Gastroesophageal sphincter (tissue), 4 donors: ENCODE measurements at regions not wholly inside any gene's neighbourhood (a gene's known extent, or its start where the extent isn't known, plus 50 kb on each side); places are given as distances from the start of the nearest gene placed in this dataset.

Experiments
- ATAC-seq: fragments of 150-250 bp; one replicate; pipeline ENCODE4 v1.9.1; 2016; ENCODE audit warnings: mild to moderate bottlenecking, moderate library complexity
- H3K27ac ChIP-seq, 4 donors: fragments of 200-600 bp; sonication (generic) in 3 of 4; 1 replicate in 3 of 4; 2 replicates in 1 of 4; pipeline ENCODE4 v1.5.1; 2016 to 2019
- H3K27me3 ChIP-seq: fragments of 200-600 bp; sonication (generic); one replicate; pipeline ENCODE4 v1.5.1; 2019
- H3K36me3 ChIP-seq, 2 donors: fragments of 200-600 bp; sonication (generic); one replicate each; pipeline ENCODE4 v1.5.1; 2019; ENCODE audit warnings: control low read depth in 1 of 2
- H3K4me1 ChIP-seq, 3 donors: fragments of 200-600 bp; sonication (generic); 1 replicate in 2 of 3; 2 replicates in 1 of 3; pipeline ENCODE4 v1.5.1; 2016 to 2019; ENCODE audit warnings: control low read depth in 2 of 3
- H3K4me3 ChIP-seq, 2 donors: fragments of 200-600 bp; sonication (generic); one replicate each; pipeline ENCODE4 v1.5.1; 2019; ENCODE audit warnings: mild to moderate bottlenecking in 1 of 2, moderate library complexity in 1 of 2
- H3K9me3 ChIP-seq, 3 donors: fragments of 200-600 bp; sonication (generic); one replicate each; pipeline ENCODE4 v1.5.1; 2017 to 2019; ENCODE audit warnings: control low read depth in 2 of 3
- EP300 ChIP-seq: sonication (generic); formaldehyde crosslinking; IDR thresholded peaks from one replicate; pipeline ENCODE4 v1.6.1; 2017; ENCODE audit warnings: antibody characterized with exemption, mild to moderate bottlenecking
- POLR2A ChIP-seq, 2 donors: fragments of 450-650 bp; IDR thresholded peaks; one replicate each; pipeline ENCODE4 v1.6.1; 2017; ENCODE audit warnings: antibody characterized with exemption in 2 of 2, mild to moderate bottlenecking in 2 of 2, moderate library complexity in 1 of 2
- POLR2AphosphoS5 ChIP-seq: sonication (generic); formaldehyde crosslinking; IDR thresholded peaks from one replicate; pipeline ENCODE4 v1.6.1; 2017; ENCODE audit warnings: antibody characterized with exemption
- WGBS, 2 donors: methylation state at CpG; one replicate each; pipeline ENCODE4 v1.1.5; 2018; ENCODE audit warnings: low coverage in 1 of 2; 5-methylcytosine and 5-hydroxymethylcytosine counted together
- TF ChIP-seq, protein P1 (sequence below), 4 experiments: fragments of 200-600 bp in 2 of 4; fragments of 450-650 bp in 2 of 4; sonication (generic) in 1 of 4; IDR thresholded peaks; one replicate each; pipeline ENCODE4 v1.5.1; 2017 to 2019; ENCODE audit warnings: antibody characterized with exemption in 4 of 4, mild to moderate bottlenecking in 2 of 4, moderate library complexity in 2 of 4

- Histone ChIP-seq H3K4me1 (no peaks in the 10 kb centered on the region), H3K9me3 (peaks cover 0 to 7% (median 0%) of the 10 kb centered on the region in 3 donors), H3K4me3 (no peak overlapping the region), H3K27me3 (no peaks in the 10 kb centered on the region), H3K27ac (no peak overlapping the region), H3K36me3 (no peaks in the 10 kb centered on the region)
- no peak for ATAC-seq
- TF ChIP-seq POLR2A (IDR thresholded peaks at IDR 0.05) (no peak), EP300 (no peak), POLR2AphosphoS5 (no peak)
- TF ChIP-seq, protein P1, sequence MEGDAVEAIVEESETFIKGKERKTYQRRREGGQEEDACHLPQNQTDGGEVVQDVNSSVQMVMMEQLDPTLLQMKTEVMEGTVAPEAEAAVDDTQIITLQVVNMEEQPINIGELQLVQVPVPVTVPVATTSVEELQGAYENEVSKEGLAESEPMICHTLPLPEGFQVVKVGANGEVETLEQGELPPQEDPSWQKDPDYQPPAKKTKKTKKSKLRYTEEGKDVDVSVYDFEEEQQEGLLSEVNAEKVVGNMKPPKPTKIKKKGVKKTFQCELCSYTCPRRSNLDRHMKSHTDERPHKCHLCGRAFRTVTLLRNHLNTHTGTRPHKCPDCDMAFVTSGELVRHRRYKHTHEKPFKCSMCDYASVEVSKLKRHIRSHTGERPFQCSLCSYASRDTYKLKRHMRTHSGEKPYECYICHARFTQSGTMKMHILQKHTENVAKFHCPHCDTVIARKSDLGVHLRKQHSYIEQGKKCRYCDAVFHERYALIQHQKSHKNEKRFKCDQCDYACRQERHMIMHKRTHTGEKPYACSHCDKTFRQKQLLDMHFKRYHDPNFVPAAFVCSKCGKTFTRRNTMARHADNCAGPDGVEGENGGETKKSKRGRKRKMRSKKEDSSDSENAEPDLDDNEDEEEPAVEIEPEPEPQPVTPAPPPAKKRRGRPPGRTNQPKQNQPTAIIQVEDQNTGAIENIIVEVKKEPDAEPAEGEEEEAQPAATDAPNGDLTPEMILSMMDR (IDR thresholded peaks at IDR 0.05) = no peak
- 85 to 100% methylated on average over 1 to 2 of the region's 2 CpGs for WGBS, 2 donors
These were observed 890.5 kb downstream of the JRKL start for GRCh38 chr11:97280347-97280746.

GRCh38 chr11:97289823-97290222 lies 900.0 kb downstream of the JRKL start:
- ATAC-seq = no peak
- no peak overlapping the region for H3K4me3 ChIP-seq
- WGBS, 2 donors = 58 to 66% methylated on average over 2 of the region's 2 CpGs
- H3K27ac ChIP-seq = no peak overlapping the region
- no peaks in the 10 kb centered on the region for H3K27me3 ChIP-seq
- TF ChIP-seq POLR2AphosphoS5 = no peak
- TF ChIP-seq EP300 = no peak
- TF ChIP-seq POLR2A (IDR thresholded peaks at IDR 0.05) = no peak
- TF ChIP-seq, protein P1 (IDR thresholded peaks at IDR 0.05) = no peak
- H3K4me1 ChIP-seq = no peaks in the 10 kb centered on the region
- no peaks in the 10 kb centered on the region for H3K36me3 ChIP-seq
- H3K9me3 ChIP-seq = peaks cover 0 to 5% (median 0%) of the 10 kb centered on the region in 3 donors

- Histone ChIP-seq H3K27ac (no peak overlapping the region), H3K27me3 (no peaks in the 10 kb centered on the region), H3K36me3 (no peaks in the 10 kb centered on the region), H3K4me1 (no peaks in the 10 kb centered on the region), H3K4me3 (no peak overlapping the region), H3K9me3 (peaks cover 0 to 5% (median 0%) of the 10 kb centered on the region in 3 donors)
- TF ChIP-seq POLR2AphosphoS5 (no peak), EP300 (no peak), POLR2A (IDR thresholded peaks at IDR 0.05) (no peak)
- TF ChIP-seq, protein P1 (IDR thresholded peaks at IDR 0.05) = no peak
- WGBS, 2 donors = 17 to 27% methylated on average over 3 of the region's 3 CpGs
- ATAC-seq = no peak
These were observed 900.7 kb downstream of the JRKL start for GRCh38 chr11:97290464-97291041.

DNA sequence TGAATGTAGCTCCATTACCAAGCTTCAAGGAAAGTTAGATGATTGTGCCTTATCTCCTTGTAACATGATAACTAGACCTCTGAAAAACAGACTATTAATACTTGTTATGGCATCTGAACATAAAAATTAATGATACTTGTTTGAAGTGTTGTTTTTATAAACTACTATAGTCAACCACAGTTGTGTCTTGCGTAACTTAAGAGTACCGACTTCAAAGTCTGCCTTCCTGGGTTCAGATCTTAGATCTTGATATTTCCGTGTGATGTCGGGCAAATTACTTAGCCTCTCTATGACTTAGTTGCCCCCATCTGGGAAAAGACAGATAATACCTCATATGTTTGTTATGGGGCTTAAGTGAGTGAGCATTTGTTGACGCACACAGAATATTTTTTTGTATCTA lies 906.5 kb downstream of the JRKL start:
- H3K9me3 ChIP-seq = peaks cover 0 to under 1% (median 0%) of the 10 kb centered on the region in 3 donors
- no peak for ATAC-seq
- TF ChIP-seq, protein P1 (IDR thresholded peaks at IDR 0.05) = no peak
- no peak for TF ChIP-seq POLR2A (IDR thresholded peaks at IDR 0.05)
- no peak for TF ChIP-seq EP300
- no peak for TF ChIP-seq POLR2AphosphoS5
- 86 to 90% methylated on average over 5 of the region's 5 CpGs for WGBS, 2 donors
- no peak overlapping the region for H3K27ac ChIP-seq
- H3K36me3 ChIP-seq = no peaks in the 10 kb centered on the region
- H3K27me3 ChIP-seq = no peaks in the 10 kb centered on the region
- no peaks in the 10 kb centered on the region for H3K4me1 ChIP-seq
- no peak overlapping the region for H3K4me3 ChIP-seq

DNA sequence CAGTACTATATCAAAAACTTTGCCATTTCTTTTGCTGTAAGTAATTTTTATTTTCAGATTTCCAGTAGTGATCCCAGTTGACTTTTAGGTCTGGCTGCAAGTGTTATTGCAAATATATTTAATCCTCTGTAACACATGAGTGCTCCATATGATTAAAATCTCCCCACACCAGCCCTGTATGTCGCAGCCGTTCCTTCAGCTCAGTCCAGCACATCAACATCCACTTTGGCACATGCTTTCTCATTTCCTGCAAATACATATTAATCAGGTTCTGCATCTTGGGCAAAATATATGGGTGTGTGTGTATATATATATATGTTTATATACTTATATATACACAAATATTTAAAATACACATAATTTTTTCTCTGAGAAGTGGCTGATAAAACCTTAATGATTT lies 919.5 kb downstream of the JRKL start:
- Histone ChIP-seq H3K27ac (no peak overlapping the region), H3K4me3 (no peak overlapping the region), H3K9me3 (no peaks in the 10 kb centered on the region), H3K36me3 (no peaks in the 10 kb centered on the region), H3K27me3 (no peaks in the 10 kb centered on the region), H3K4me1 (no peaks in the 10 kb centered on the region)
- 68% methylated on average over 2 of the region's 2 CpGs; no CpG with 5 or more reads in 1 of the 2 donors for WGBS, 2 donors
- TF ChIP-seq POLR2AphosphoS5 (no peak), EP300 (no peak), POLR2A (IDR thresholded peaks at IDR 0.05) (no peak)
- TF ChIP-seq, protein P1 (IDR thresholded peaks at IDR 0.05) = no peak
- no peak for ATAC-seq
